ENCODE measurements at regions not wholly inside any gene's neighbourhood (a gene's known extent, or its start where the extent isn't known, plus 50 kb on each side); places are given as distances from the start of the nearest gene placed in this dataset.
A peak's percentile ranks its signal among the peaks of the same experiment; 100 is the strongest.

GRCh38 chr7:67732898-67733297 lies 736.3 kb downstream of the TYW1 start:
- Histone ChIP-seq H3K27ac (ENCODE audit: insufficient read depth, low read length) (no peak overlapping the region), H3K9me3 (ENCODE audit: control insufficient read depth, insufficient read depth, low read depth, low read length) (no peaks in the 10 kb centered on the region), H3K27me3 (ENCODE audit: control insufficient read depth, insufficient read depth, low read length) (no peaks in the 10 kb centered on the region), H3K9ac (ENCODE audit: insufficient read depth, low read length) (no peak overlapping the region), H2AFZ (ENCODE audit: low read length) (no peak overlapping the region), H4K20me1 (ENCODE audit: control insufficient read depth, extremely low read depth, insufficient read depth, low read length) (no peaks in the 10 kb centered on the region), H3K4me2 (ENCODE audit: extremely low read depth, insufficient read depth, low read length) (no peak overlapping the region), H3K4me3 (replicated peaks in 1 of 4; ENCODE audit: control extremely low read depth in 1 of 4, insufficient read depth in 1 of 4, low read depth in 3 of 4, low read length in 4 of 4) (no peak overlapping the region), H3K79me2 (ENCODE audit: control insufficient read depth, insufficient read depth, low read length) (no peaks in the 10 kb centered on the region), H3K36me3 (ENCODE audit: control insufficient read depth, insufficient read depth, low read length) (no peaks in the 10 kb centered on the region), H3K4me1 (ENCODE audit: control insufficient read depth, extremely low read depth, insufficient read depth, low read length) (no peaks in the 10 kb centered on the region)
- TF ChIP-seq CTCF (conservative IDR thresholded peaks at IDR 0.05 in 1 of 2, IDR thresholded peaks at IDR 0.05 in 1 of 2; ENCODE audit: low read depth in 1 of 2, low read length in 2 of 2) = no peak
- TF ChIP-seq EZH2 (IDR thresholded peaks at IDR 0.05; ENCODE audit: low read length, missing control alignments) = no peak
- DNase-seq (ENCODE audit: low read depth in 2 of 2) = no peak

- Histone ChIP-seq H3K4me2 (ENCODE audit: extremely low read depth, insufficient read depth, low read length) (no peak overlapping the region), H3K79me2 (ENCODE audit: control insufficient read depth, insufficient read depth, low read length) (no peaks in the 10 kb centered on the region), H3K27me3 (ENCODE audit: control insufficient read depth, insufficient read depth, low read length) (no peaks in the 10 kb centered on the region), H4K20me1 (ENCODE audit: control insufficient read depth, extremely low read depth, insufficient read depth, low read length) (no peaks in the 10 kb centered on the region), H3K36me3 (ENCODE audit: control insufficient read depth, insufficient read depth, low read length) (no peaks in the 10 kb centered on the region), H3K9me3 (ENCODE audit: control insufficient read depth, insufficient read depth, low read depth, low read length) (no peaks in the 10 kb centered on the region), H2AFZ (ENCODE audit: low read length) (no peak overlapping the region), H3K4me1 (ENCODE audit: control insufficient read depth, extremely low read depth, insufficient read depth, low read length) (no peaks in the 10 kb centered on the region), H3K27ac (ENCODE audit: insufficient read depth, low read length) (no peak overlapping the region), H3K4me3 (replicated peaks in 1 of 4; ENCODE audit: control extremely low read depth in 1 of 4, insufficient read depth in 1 of 4, low read depth in 3 of 4, low read length in 4 of 4) (no peak overlapping the region), H3K9ac (ENCODE audit: insufficient read depth, low read length) (no peak overlapping the region)
- no peak for DNase-seq (ENCODE audit: low read depth in 2 of 2)
- TF ChIP-seq EZH2 (IDR thresholded peaks at IDR 0.05; ENCODE audit: low read length, missing control alignments) (no peak), CTCF (conservative IDR thresholded peaks at IDR 0.05 in 1 of 2, IDR thresholded peaks at IDR 0.05 in 1 of 2; ENCODE audit: low read depth in 1 of 2, low read length in 2 of 2) (no peak)
Observed at GRCh38 chr7:67738145-67738544, 741.5 kb downstream of the TYW1 start.

GRCh38 chr7:67738958-67739357 lies 742.3 kb downstream of the TYW1 start:
- Histone ChIP-seq H3K27me3 (ENCODE audit: control insufficient read depth, insufficient read depth, low read length) (no peaks in the 10 kb centered on the region), H3K4me3 (replicated peaks in 1 of 4; ENCODE audit: control extremely low read depth in 1 of 4, insufficient read depth in 1 of 4, low read depth in 3 of 4, low read length in 4 of 4) (no peak overlapping the region), H3K9ac (ENCODE audit: insufficient read depth, low read length) (no peak overlapping the region), H3K4me2 (ENCODE audit: extremely low read depth, insufficient read depth, low read length) (no peak overlapping the region), H4K20me1 (ENCODE audit: control insufficient read depth, extremely low read depth, insufficient read depth, low read length) (no peaks in the 10 kb centered on the region), H3K27ac (ENCODE audit: insufficient read depth, low read length) (no peak overlapping the region), H3K36me3 (ENCODE audit: control insufficient read depth, insufficient read depth, low read length) (no peaks in the 10 kb centered on the region), H3K9me3 (ENCODE audit: control insufficient read depth, insufficient read depth, low read depth, low read length) (no peaks in the 10 kb centered on the region), H3K79me2 (ENCODE audit: control insufficient read depth, insufficient read depth, low read length) (no peaks in the 10 kb centered on the region), H3K4me1 (ENCODE audit: control insufficient read depth, extremely low read depth, insufficient read depth, low read length) (no peaks in the 10 kb centered on the region), H2AFZ (ENCODE audit: low read length) (no peak overlapping the region)
- DNase-seq (ENCODE audit: low read depth in 2 of 2) = peak; percentile 9 to 43
- TF ChIP-seq EZH2 (IDR thresholded peaks at IDR 0.05; ENCODE audit: low read length, missing control alignments) = no peak
- no peak for TF ChIP-seq CTCF (conservative IDR thresholded peaks at IDR 0.05 in 1 of 2, IDR thresholded peaks at IDR 0.05 in 1 of 2; ENCODE audit: low read depth in 1 of 2, low read length in 2 of 2)

All from fibroblast of lung (primary cell).